ENCODE measurements at regions not wholly inside any gene's neighbourhood (a gene's known extent, or its start where the extent isn't known, plus 50 kb on each side); places are given as distances from the start of the nearest gene placed in this dataset.

- TF ChIP-seq CTCF (IDR thresholded peaks at IDR 0.05) (no peak), POLR2A (IDR thresholded peaks at IDR 0.05) (no peak)
These were observed 838.2 kb upstream of the MGAT4C start for GRCh38 chr12:87094356-87094755.
